ENCODE measurements at regions not wholly inside any gene's neighbourhood (a gene's known extent, or its start where the extent isn't known, plus 50 kb on each side); places are given as distances from the start of the nearest gene placed in this dataset.

- Histone ChIP-seq H3F3A (ENCODE audit: insufficient read depth) (0 out of 2 replicates have a peak, but pooled peaks cover 8% of the 10 kb centered on the region), H3K9me2 (replicated peaks; ENCODE audit: insufficient read depth, low read length) (no peaks in the 10 kb centered on the region), H4K20me1 (ENCODE audit: low read depth, low read length) (no peaks in the 10 kb centered on the region), H3K27me3 (ENCODE audit: low read length) (no peaks in the 10 kb centered on the region), H3K4me2 (ENCODE audit: low read depth, low read length, poor library complexity, severe bottlenecking) (peak overlapping the region; percentile 34), H3K36me3 (ENCODE audit: low read length) (no peaks in the 10 kb centered on the region), H3K9me3 (ENCODE audit: insufficient read depth, low read length) (no peaks in the 10 kb centered on the region), H3K4me3 (ENCODE audit: insufficient read depth, low read length, poor library complexity, severe bottlenecking) (no peak overlapping the region), H3K9ac (ENCODE audit: low read length) (peak overlapping the region; percentile 10; the same call in 1 of the 2 replicates), H2AFZ (ENCODE audit: low read depth, low read length, severe bottlenecking) (no peak overlapping the region), H3K27ac (ENCODE audit: low read depth, low read length) (no peak overlapping the region), H3K79me2 (ENCODE audit: insufficient read depth, low read length) (no peaks in the 10 kb centered on the region)
- TF ChIP-seq EZH2phosphoT487 (conservative IDR thresholded peaks at IDR 0.05; ENCODE audit: low read length) (no peak), CTCF (IDR thresholded peaks at IDR 0.05; ENCODE audit: insufficient read depth, low read length, poor library complexity, severe bottlenecking) (no peak)
Observed at GRCh38 chr3:72176537-72177041, 391.6 kb upstream of the PROK2 start.

GRCh38 chr3:72175296-72175858 lies 390.4 kb upstream of the PROK2 start:
- TF ChIP-seq EZH2phosphoT487 (conservative IDR thresholded peaks at IDR 0.05; ENCODE audit: low read length) (no peak), CTCF (IDR thresholded peaks at IDR 0.05; ENCODE audit: insufficient read depth, low read length, poor library complexity, severe bottlenecking) (no peak)
- Histone ChIP-seq H3K9me3 (ENCODE audit: insufficient read depth, low read length) (no peaks in the 10 kb centered on the region), H3K4me3 (ENCODE audit: insufficient read depth, low read length, poor library complexity, severe bottlenecking) (no peak overlapping the region), H2AFZ (ENCODE audit: low read depth, low read length, severe bottlenecking) (no peak overlapping the region), H3K9me2 (replicated peaks; ENCODE audit: insufficient read depth, low read length) (no peaks in the 10 kb centered on the region), H3F3A (ENCODE audit: insufficient read depth) (0 out of 2 replicates have a peak, but pooled peaks cover 8% of the 10 kb centered on the region), H3K79me2 (ENCODE audit: insufficient read depth, low read length) (no peaks in the 10 kb centered on the region), H3K4me2 (ENCODE audit: low read depth, low read length, poor library complexity, severe bottlenecking) (no peak overlapping the region), H3K9ac (ENCODE audit: low read length) (no peak overlapping the region), H3K27me3 (ENCODE audit: low read length) (no peaks in the 10 kb centered on the region), H3K27ac (ENCODE audit: low read depth, low read length) (no peak overlapping the region), H4K20me1 (ENCODE audit: low read depth, low read length) (no peaks in the 10 kb centered on the region), H3K36me3 (ENCODE audit: low read length) (no peaks in the 10 kb centered on the region)

- H3K36me3 ChIP-seq (ENCODE audit: low read length): no peaks in the 10 kb centered on the region
- no peak overlapping the region for H3K9ac ChIP-seq (ENCODE audit: low read length)
- H3F3A ChIP-seq (ENCODE audit: insufficient read depth): 0 out of 2 replicates have a peak, but pooled peaks cover 8% of the 10 kb centered on the region
- H3K27me3 ChIP-seq (ENCODE audit: low read length): no peaks in the 10 kb centered on the region
- H3K79me2 ChIP-seq (ENCODE audit: insufficient read depth, low read length): no peaks in the 10 kb centered on the region
- H3K9me2 ChIP-seq (replicated peaks; ENCODE audit: insufficient read depth, low read length): no peaks in the 10 kb centered on the region
- H3K27ac ChIP-seq (ENCODE audit: low read depth, low read length): no peak overlapping the region
- H2AFZ ChIP-seq (ENCODE audit: low read depth, low read length, severe bottlenecking): no peak overlapping the region
- TF ChIP-seq EZH2phosphoT487 (conservative IDR thresholded peaks at IDR 0.05; ENCODE audit: low read length) (no peak), CTCF (IDR thresholded peaks at IDR 0.05; ENCODE audit: insufficient read depth, low read length, poor library complexity, severe bottlenecking) (no peak)
- no peaks in the 10 kb centered on the region for H3K9me3 ChIP-seq (ENCODE audit: insufficient read depth, low read length)
- H3K4me3 ChIP-seq (ENCODE audit: insufficient read depth, low read length, poor library complexity, severe bottlenecking): no peak overlapping the region
- H3K4me2 ChIP-seq (ENCODE audit: low read depth, low read length, poor library complexity, severe bottlenecking): no peak overlapping the region
- H4K20me1 ChIP-seq (ENCODE audit: low read depth, low read length): no peaks in the 10 kb centered on the region
Observed at GRCh38 chr3:72174890-72175289, 389.9 kb upstream of the PROK2 start.

Data from SU-DHL-6 (cell line).